ENCODE measurements at regions not wholly inside any gene's neighbourhood (a gene's known extent, or its start where the extent isn't known, plus 50 kb on each side); places are given as distances from the start of the nearest gene placed in this dataset.
"Not testable (repeated sequence)": the region's sequence is repeated elsewhere in the genome, so short reads cannot be mapped to it uniquely, and the experiment has no call there.

DNA sequence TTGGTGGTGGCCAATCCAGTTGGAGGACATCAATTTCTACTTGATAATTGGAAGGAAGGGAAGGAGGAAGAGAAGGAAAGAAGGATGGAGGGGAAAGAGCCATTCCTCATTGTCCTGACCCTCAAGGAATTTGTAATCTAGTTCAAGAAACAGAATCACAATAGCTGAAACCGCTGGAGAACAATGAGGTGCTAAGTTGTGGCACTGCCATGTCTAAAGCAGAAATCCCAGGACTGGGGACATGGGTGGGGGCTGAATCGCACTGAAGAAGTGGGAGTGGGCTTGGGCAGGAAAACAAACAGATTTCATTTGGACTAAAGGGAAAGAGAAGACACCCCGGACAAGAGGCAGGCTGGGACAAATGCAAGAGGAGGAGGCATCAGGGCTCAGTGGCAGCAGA is 183.6 kb downstream of the UACA start:
- no peak overlapping the region for H3K4me3 ChIP-seq (ENCODE audit: low read depth, low read length)
- DNase-seq (ENCODE audit: low read depth): no peak
- no peak for TF ChIP-seq CTCF (conservative IDR thresholded peaks at IDR 0.05; ENCODE audit: low read depth, low read length)

GRCh38 chr15:70578196-70578595 is 185.2 kb downstream of the UACA start:
- no peak for TF ChIP-seq CTCF (conservative IDR thresholded peaks at IDR 0.05; ENCODE audit: low read depth, low read length)
- no peak for DNase-seq (ENCODE audit: low read depth)
- no peak overlapping the region for H3K4me3 ChIP-seq (ENCODE audit: low read depth, low read length)

- no peak overlapping the region for H3K4me3 ChIP-seq (ENCODE audit: low read depth, low read length)
- DNase-seq (ENCODE audit: low read depth): no peak
- no peak for TF ChIP-seq CTCF (conservative IDR thresholded peaks at IDR 0.05; ENCODE audit: low read depth, low read length)
These were observed 186.7 kb downstream of the UACA start for GRCh38 chr15:70576696-70577095.

GRCh38 chr15:70576276-70576675 is 187.1 kb downstream of the UACA start:
- no peak for TF ChIP-seq CTCF (conservative IDR thresholded peaks at IDR 0.05; ENCODE audit: low read depth, low read length)

DNA sequence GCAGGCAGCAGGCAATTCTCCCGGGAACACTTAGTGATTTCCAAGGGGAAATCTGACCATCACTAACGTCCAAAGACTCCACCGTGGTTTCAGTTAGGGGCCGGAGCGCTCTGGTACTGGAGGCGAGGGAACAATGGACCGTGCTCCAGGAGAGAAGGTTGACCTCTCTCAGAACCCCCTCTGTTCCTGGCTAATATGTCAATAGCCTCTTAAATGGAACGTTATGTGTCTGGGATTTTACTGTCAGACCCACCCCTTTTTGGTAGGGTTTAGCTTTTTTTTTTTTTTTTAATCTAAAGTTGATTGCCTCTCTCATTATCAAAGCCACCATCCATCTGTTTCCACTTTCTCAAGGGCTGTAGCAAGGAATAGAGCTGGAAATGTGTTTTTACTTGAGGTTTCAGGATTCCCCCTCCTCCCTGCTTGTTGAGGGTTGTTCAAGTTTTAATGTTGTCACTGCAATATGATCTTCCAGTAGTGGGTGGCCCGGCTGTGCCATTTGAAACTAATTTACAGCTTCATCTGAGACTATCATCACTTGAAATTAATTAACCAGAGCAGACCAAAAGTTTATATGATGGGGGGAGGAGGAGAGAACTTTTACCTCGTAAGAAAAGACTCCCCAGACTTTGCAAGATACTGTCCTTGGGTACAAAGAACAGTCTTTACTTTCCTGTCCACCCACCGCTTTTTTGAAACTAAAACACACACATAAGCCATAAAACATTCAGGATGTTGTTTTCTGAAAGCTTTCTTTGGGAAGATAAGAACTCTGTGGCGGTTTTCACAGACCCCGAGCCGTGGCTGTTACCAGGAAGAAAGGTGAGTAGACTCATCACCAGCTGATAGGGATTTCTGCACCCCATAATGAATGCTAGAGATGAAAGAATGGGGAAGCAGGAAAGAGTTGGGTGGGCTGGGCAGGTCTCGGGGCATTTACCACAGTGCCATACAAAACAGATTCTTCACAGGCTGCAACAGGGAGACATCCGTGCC is 187.8 kb downstream of the UACA start:
- H3K4me3 ChIP-seq (ENCODE audit: low read depth, low read length): no peak overlapping the region
- DNase-seq (ENCODE audit: low read depth): no peak
- no peak for TF ChIP-seq CTCF (conservative IDR thresholded peaks at IDR 0.05; ENCODE audit: low read depth, low read length)

More at GRCh38 chr15:70576276-70576675, 187.1 kb downstream of the UACA start:
- DNase-seq (ENCODE audit: low read depth): no peak
- no peak overlapping the region for H3K4me3 ChIP-seq (ENCODE audit: low read depth, low read length)

DNA sequence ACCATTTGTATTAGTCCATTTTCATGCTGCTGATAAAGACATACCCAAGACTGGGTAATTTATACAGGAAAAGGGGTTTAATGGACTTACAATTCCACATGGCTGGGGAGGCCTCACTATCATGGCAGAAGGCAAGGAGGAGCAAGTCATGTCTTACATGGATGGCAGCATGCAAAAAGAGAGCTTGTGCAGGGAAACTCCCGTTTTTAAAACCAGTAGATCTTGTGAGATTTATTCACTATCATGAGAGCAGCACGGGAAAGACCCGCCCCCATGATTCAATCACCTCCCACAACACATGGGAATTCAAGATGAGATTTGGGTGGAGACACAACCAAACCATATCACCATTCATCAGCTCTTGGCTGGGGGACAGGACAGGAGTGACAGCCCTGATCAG is 189.0 kb downstream of the UACA start:
- not testable (repeated sequence) for H3K4me3 ChIP-seq (ENCODE audit: low read depth, low read length); DNase-seq (ENCODE audit: low read depth)

DNA sequence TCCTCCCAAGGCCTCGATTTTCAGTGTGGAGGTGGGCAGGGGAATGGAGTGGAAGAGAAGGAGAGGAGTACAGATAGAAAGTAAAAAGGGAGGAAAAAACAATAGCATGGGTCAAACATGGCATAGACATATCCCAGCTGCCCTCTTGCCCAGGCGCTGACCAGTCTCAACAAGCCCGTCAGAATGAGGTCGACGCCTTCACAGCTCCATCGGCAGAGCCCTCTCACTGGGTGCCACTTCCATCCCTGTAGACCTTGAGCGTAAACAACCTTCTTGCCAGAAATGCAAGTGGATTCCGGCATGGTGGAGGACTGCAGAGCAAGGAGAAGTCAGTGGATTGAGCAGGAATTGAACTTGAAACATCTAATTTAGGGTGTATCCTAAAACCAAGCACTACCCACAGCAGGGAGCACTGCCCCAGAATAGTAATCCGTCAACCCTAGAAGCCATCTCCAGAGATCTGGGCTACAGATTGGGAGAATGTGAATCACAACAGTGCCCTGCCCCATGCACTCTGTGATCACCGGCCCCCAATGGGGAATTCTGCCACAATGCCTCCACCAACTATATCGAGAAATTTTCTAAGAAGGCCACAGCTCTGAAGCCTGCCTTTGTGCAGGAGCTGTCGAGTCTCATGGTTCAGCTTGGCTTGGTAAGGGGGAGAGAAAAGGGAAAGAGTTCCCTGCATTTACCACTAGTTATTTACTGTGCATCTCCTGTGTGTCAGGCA is 190.1 kb downstream of the UACA start:
- H3K4me3 ChIP-seq (ENCODE audit: low read depth, low read length): no peak overlapping the region
- no peak for TF ChIP-seq CTCF (conservative IDR thresholded peaks at IDR 0.05; ENCODE audit: low read depth, low read length)
- no peak for DNase-seq (ENCODE audit: low read depth)
